Breast epithelium (tissue), 3 donors: ENCODE measurements at regions not wholly inside any gene's neighbourhood (a gene's known extent, or its start where the extent isn't known, plus 50 kb on each side); places are given as distances from the start of the nearest gene placed in this dataset.
"Not testable (repeated sequence)": the region's sequence is repeated elsewhere in the genome, so short reads cannot be mapped to it uniquely, and the experiment has no call there.

Experiments used
- POLR2A ChIP-seq: fragments of 450-650 bp; IDR thresholded peaks from one replicate; pipeline ENCODE4 v1.6.1; 2016; ENCODE audit warnings: antibody characterized with exemption, mild to moderate bottlenecking, moderate library complexity
- TF ChIP-seq, protein P1 (sequence below), 3 donors: fragments of 450-650 bp; IDR thresholded peaks; one replicate each; pipeline ENCODE4 v1.5.1; 2016 to 2017; ENCODE audit warnings: antibody characterized with exemption in 3 of 3, mild to moderate bottlenecking in 3 of 3, moderate library complexity in 3 of 3

DNA sequence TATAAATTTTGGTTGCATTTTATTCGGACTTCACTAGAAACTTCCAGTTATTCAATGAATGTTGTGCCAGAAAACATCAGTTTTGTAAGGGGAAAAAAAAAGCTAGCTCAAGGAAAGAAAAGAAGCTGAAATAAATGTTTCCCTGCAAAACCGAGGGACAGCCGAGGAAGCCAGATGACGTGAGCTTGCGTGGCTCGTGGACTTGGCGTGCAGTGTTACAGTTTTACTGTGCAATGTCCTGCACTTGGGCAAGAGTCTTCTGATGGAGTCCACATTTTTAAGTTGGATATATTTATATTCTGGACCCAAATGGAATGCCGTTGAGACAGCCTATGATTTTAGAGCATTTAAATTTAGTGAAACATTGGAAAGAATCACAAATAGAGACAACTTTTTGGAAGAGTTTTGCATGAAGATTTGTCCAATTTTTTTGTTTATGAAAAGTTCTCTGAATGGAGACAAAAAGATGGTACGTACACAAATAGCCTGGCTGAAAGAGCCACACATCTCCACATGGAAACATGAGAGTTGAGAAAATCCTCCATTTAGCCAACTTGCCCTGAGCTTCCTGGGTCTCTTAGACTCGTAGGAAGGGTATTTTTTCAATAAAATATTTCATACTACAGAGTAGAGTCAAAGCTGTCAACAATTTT, 210.5 kb downstream of the BANP start:
- not testable (repeated sequence) for TF ChIP-seq POLR2A
- TF ChIP-seq, protein P1, sequence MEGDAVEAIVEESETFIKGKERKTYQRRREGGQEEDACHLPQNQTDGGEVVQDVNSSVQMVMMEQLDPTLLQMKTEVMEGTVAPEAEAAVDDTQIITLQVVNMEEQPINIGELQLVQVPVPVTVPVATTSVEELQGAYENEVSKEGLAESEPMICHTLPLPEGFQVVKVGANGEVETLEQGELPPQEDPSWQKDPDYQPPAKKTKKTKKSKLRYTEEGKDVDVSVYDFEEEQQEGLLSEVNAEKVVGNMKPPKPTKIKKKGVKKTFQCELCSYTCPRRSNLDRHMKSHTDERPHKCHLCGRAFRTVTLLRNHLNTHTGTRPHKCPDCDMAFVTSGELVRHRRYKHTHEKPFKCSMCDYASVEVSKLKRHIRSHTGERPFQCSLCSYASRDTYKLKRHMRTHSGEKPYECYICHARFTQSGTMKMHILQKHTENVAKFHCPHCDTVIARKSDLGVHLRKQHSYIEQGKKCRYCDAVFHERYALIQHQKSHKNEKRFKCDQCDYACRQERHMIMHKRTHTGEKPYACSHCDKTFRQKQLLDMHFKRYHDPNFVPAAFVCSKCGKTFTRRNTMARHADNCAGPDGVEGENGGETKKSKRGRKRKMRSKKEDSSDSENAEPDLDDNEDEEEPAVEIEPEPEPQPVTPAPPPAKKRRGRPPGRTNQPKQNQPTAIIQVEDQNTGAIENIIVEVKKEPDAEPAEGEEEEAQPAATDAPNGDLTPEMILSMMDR (IDR thresholded peaks at IDR 0.05) = not testable (repeated sequence)
